IMR-90 (cell line): ENCODE measurements at regions not wholly inside any gene's neighbourhood (a gene's known extent, or its start where the extent isn't known, plus 50 kb on each side); places are given as distances from the start of the nearest gene placed in this dataset.

Experiments
- CTCF ChIP-seq: conservative IDR thresholded peaks from 2 replicates; pipeline ENCODE4 v1.5.1; 2012; ENCODE audit warnings: mild to moderate bottlenecking, low read depth, low read length, improper control_type of control experiment
- FOS ChIP-seq: fragments of 150-350 bp; IDR thresholded peaks from 2 replicates; pipeline ENCODE4 v1.6.1; 2016; ENCODE audit warnings: low read depth, low read length
- MAFK ChIP-seq: IDR thresholded peaks from 2 replicates; pipeline ENCODE4 v1.6.1; 2012; ENCODE audit warnings: low read depth, low read length, improper control_type of control experiment
- SMC3 ChIP-seq: fragments of 150-350 bp; IDR thresholded peaks from 2 replicates; pipeline ENCODE4 v1.6.1; 2016; ENCODE audit warnings: low read depth, mild to moderate bottlenecking, antibody characterized with exemption, low read length, moderate library complexity

GRCh38 chr2:199136681-199137080, 321.1 kb downstream of the SATB2 start:
- TF ChIP-seq SMC3 (no peak), FOS (no peak), MAFK (no peak), CTCF (no peak)
